ENCODE measurements at regions not wholly inside any gene's neighbourhood (a gene's known extent, or its start where the extent isn't known, plus 50 kb on each side); places are given as distances from the start of the nearest gene placed in this dataset.
"Not testable (repeated sequence)": the region's sequence is repeated elsewhere in the genome, so short reads cannot be mapped to it uniquely, and the experiment has no call there.

- H3K4me3 ChIP-seq: no peak overlapping the region
- H3K27ac ChIP-seq: no peak overlapping the region
- DNase-seq (ENCODE audit: extremely low spot score in 2 of 2): no peak
- TF ChIP-seq POLR2AphosphoS5 (IDR thresholded peaks at IDR 0.05; ENCODE audit: insufficient read depth in 1 of 2, low read depth in 1 of 2) (no peak), POLR2A (IDR thresholded peaks at IDR 0.05) (no peak), CTCF (IDR thresholded peaks at IDR 0.05) (no peak)
- no peaks in the 10 kb centered on the region for H3K27me3 ChIP-seq
- no peaks in the 10 kb centered on the region for H3K36me3 ChIP-seq
- intact Hi-C loops (cut with DNase I): no loop called here
- H3K9me3 ChIP-seq: no peaks in the 10 kb centered on the region
- H3K4me1 ChIP-seq: no peaks in the 10 kb centered on the region
Observed at GRCh38 chr17:14582996-14583395, 282.1 kb downstream of the HS3ST3B1 start.

- intact Hi-C loops (cut with DNase I): no loop called here
- no peak for DNase-seq (ENCODE audit: extremely low spot score in 2 of 2)
- no peak overlapping the region for H3K27ac ChIP-seq
- no peaks in the 10 kb centered on the region for H3K27me3 ChIP-seq
- no peaks in the 10 kb centered on the region for H3K9me3 ChIP-seq
- no peak for TF ChIP-seq POLR2AphosphoS5 (IDR thresholded peaks at IDR 0.05; ENCODE audit: insufficient read depth in 1 of 2, low read depth in 1 of 2)
- TF ChIP-seq CTCF (IDR thresholded peaks at IDR 0.05): no peak
- TF ChIP-seq POLR2A (IDR thresholded peaks at IDR 0.05): no peak
- no peaks in the 10 kb centered on the region for H3K36me3 ChIP-seq
- H3K4me3 ChIP-seq: no peak overlapping the region
- H3K4me1 ChIP-seq: no peaks in the 10 kb centered on the region
Observed at GRCh38 chr17:14581186-14581830, 280.4 kb downstream of the HS3ST3B1 start.

GRCh38 chr17:14580499-14580898, 279.6 kb downstream of the HS3ST3B1 start:
- TF ChIP-seq POLR2AphosphoS5 (IDR thresholded peaks at IDR 0.05; ENCODE audit: insufficient read depth in 1 of 2, low read depth in 1 of 2) (no peak), POLR2A (IDR thresholded peaks at IDR 0.05) (no peak), CTCF (IDR thresholded peaks at IDR 0.05) (no peak)
- H3K27me3 ChIP-seq: no peaks in the 10 kb centered on the region
- intact Hi-C loops (cut with DNase I): no loop called here
- no peak for DNase-seq (ENCODE audit: extremely low spot score in 2 of 2)
- H3K36me3 ChIP-seq: no peaks in the 10 kb centered on the region
- no peak overlapping the region for H3K27ac ChIP-seq
- peaks cover 1% of the 10 kb centered on the region for H3K4me1 ChIP-seq
- H3K9me3 ChIP-seq: no peaks in the 10 kb centered on the region
- no peak overlapping the region for H3K4me3 ChIP-seq

GRCh38 chr17:14579716-14580115, 278.8 kb downstream of the HS3ST3B1 start:
- Histone ChIP-seq H3K4me3 (no peak overlapping the region), H3K27ac (no peak overlapping the region), H3K9me3 (no peaks in the 10 kb centered on the region), H3K4me1 (peaks cover 6% of the 10 kb centered on the region), H3K27me3 (no peaks in the 10 kb centered on the region), H3K36me3 (no peaks in the 10 kb centered on the region)
- intact Hi-C loops (cut with DNase I): no loop called here
- no peak for DNase-seq (ENCODE audit: extremely low spot score in 2 of 2)
- TF ChIP-seq CTCF (IDR thresholded peaks at IDR 0.05) (no peak), POLR2AphosphoS5 (IDR thresholded peaks at IDR 0.05; ENCODE audit: insufficient read depth in 1 of 2, low read depth in 1 of 2) (no peak), POLR2A (IDR thresholded peaks at IDR 0.05) (no peak)

GRCh38 chr17:14575471-14575953, 274.6 kb downstream of the HS3ST3B1 start:
- H3K4me1 ChIP-seq: peaks cover 6% of the 10 kb centered on the region
- no peaks in the 10 kb centered on the region for H3K9me3 ChIP-seq
- intact Hi-C loops (cut with DNase I): no loop called here
- H3K27me3 ChIP-seq: no peaks in the 10 kb centered on the region
- H3K27ac ChIP-seq: no peak overlapping the region
- H3K36me3 ChIP-seq: no peaks in the 10 kb centered on the region
- no peak for DNase-seq (ENCODE audit: extremely low spot score in 2 of 2)
- TF ChIP-seq CTCF (IDR thresholded peaks at IDR 0.05) (no peak), POLR2A (IDR thresholded peaks at IDR 0.05) (no peak), POLR2AphosphoS5 (IDR thresholded peaks at IDR 0.05; ENCODE audit: insufficient read depth in 1 of 2, low read depth in 1 of 2) (no peak)
- H3K4me3 ChIP-seq: no peak overlapping the region

- H3K27ac ChIP-seq; DNase-seq (ENCODE audit: extremely low spot score in 2 of 2); H3K4me1 ChIP-seq; H3K4me3 ChIP-seq; H3K27me3 ChIP-seq; H3K9me3 ChIP-seq; intact Hi-C loops (cut with DNase I); H3K36me3 ChIP-seq: not testable (repeated sequence)
Observed at GRCh38 chr17:14560325-14560724, 259.4 kb downstream of the HS3ST3B1 start.
